SU-DHL-6 (cell line): ENCODE measurements at regions not wholly inside any gene's neighbourhood (a gene's known extent, or its start where the extent isn't known, plus 50 kb on each side); places are given as distances from the start of the nearest gene placed in this dataset.

ENCODE experiments used
- H2AFZ ChIP-seq: fragments of 200-600 bp; sonication (generic); 2 replicates; pipeline ENCODE4 v1.6.1; 2014; ENCODE audit warnings: low read depth, mild to moderate bottlenecking, moderate library complexity, mixed read lengths, antibody characterized with exemption, low read length; ENCODE audit not compliant: severe bottlenecking
- H3F3A ChIP-seq: fragments of 200-600 bp; shearing (Covaris generic); 2 replicates; pipeline ENCODE4 v1.6.0; 2016; ENCODE audit warnings: antibody characterized with exemption, mild to moderate bottlenecking; ENCODE audit not compliant: insufficient read depth
- H3K27ac ChIP-seq: fragments of 200-600 bp; sonication (generic); 2 replicates; pipeline ENCODE4 v1.5.1; 2016; ENCODE audit warnings: low read depth, mild to moderate bottlenecking, low read length, moderate library complexity, mixed read lengths
- H3K27me3 ChIP-seq: fragments of 200-600 bp; sonication (generic), shearing (Covaris generic); 2 replicates; pipeline ENCODE4 v1.6.0; 2014; ENCODE audit warnings: mild to moderate bottlenecking, low read length
- H3K36me3 ChIP-seq: fragments of 200-600 bp; sonication (generic); 2 replicates; pipeline ENCODE4 v1.6.1; 2014; ENCODE audit warnings: mild to moderate bottlenecking, low read length, mixed read lengths
- H3K4me2 ChIP-seq: fragments of 300-600, 200-600 bp; shearing (Covaris generic), sonication (generic); 2 replicates; pipeline ENCODE4 v1.6.0; 2014; ENCODE audit warnings: low read length, low read depth, mild to moderate bottlenecking; ENCODE audit not compliant: poor library complexity, severe bottlenecking
- H3K4me3 ChIP-seq: fragments of 200-600 bp; sonication (generic); 2 replicates; pipeline ENCODE4 v1.5.1; 2014; ENCODE audit warnings: antibody characterized with exemption, low read length, mild to moderate bottlenecking, mixed read lengths; ENCODE audit not compliant: insufficient read depth, poor library complexity, severe bottlenecking
- H3K79me2 ChIP-seq: fragments of 200-600 bp; sonication (generic); 2 replicates; pipeline ENCODE4 v1.6.1; 2014; ENCODE audit warnings: mild to moderate bottlenecking, low read length, moderate library complexity; ENCODE audit not compliant: insufficient read depth
- H3K9ac ChIP-seq: fragments of 200-600 bp; sonication (generic); 2 replicates; pipeline ENCODE4 v1.7.0; 2014; ENCODE audit warnings: mild to moderate bottlenecking, low read length
- H3K9me2 ChIP-seq: fragments of 200-600 bp; sonication (generic); replicated peaks from 2 replicates; pipeline ENCODE4 v1.6.1; 2014; ENCODE audit warnings: low read length; ENCODE audit not compliant: insufficient read depth
- H3K9me3 ChIP-seq: fragments of 200-600 bp; sonication (generic); 2 replicates; pipeline ENCODE4 v1.6.1; 2014; ENCODE audit warnings: low read length, mixed read lengths; ENCODE audit not compliant: insufficient read depth
- H4K20me1 ChIP-seq: fragments of 200-600 bp; sonication (generic); 2 replicates; pipeline ENCODE4 v1.6.1; 2014; ENCODE audit warnings: low read depth, mild to moderate bottlenecking, antibody characterized with exemption, low read length, moderate library complexity, mixed read lengths
- EZH2phosphoT487 ChIP-seq: fragments of 200-600 bp; sonication (generic), shearing (Covaris generic); conservative IDR thresholded peaks from 2 replicates; pipeline ENCODE4 v1.6.1; 2018; ENCODE audit warnings: mild to moderate bottlenecking, antibody characterized with exemption, low read length, moderate library complexity, mixed read lengths
- TF ChIP-seq, protein P1 (sequence below): fragments of 200-600 bp; sonication (generic); IDR thresholded peaks from one replicate; pipeline ENCODE4 v1.5.1; 2017; ENCODE audit warnings: antibody characterized with exemption, mild to moderate bottlenecking, low read length, moderate library complexity; ENCODE audit not compliant: insufficient read depth, poor library complexity, severe bottlenecking

DNA sequence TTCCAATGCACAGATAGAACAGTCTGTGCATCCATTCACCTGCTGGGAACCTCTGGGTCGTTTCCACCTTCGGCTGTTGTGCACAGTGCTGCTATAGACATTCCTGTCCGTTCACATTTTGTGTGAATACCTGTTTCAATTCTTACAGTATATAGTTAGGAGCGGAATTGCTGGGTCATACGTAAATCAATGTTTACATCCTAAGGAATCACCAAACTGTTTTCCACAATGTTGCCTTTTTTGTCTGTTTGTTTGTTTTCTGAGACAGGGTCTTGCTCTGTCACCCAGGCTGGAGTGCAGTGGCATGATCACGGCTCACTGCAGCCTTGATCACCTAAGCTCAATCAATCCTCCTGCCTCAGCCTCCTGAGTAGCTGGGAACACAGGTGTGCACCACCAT is 158.3 kb downstream of the CRYBB2 start:
- H4K20me1 ChIP-seq: no peaks in the 10 kb centered on the region
- no peaks in the 10 kb centered on the region for H3K79me2 ChIP-seq
- no peak overlapping the region for H3K27ac ChIP-seq
- H2AFZ ChIP-seq: no peak overlapping the region
- no peaks in the 10 kb centered on the region for H3F3A ChIP-seq
- no peak overlapping the region for H3K4me3 ChIP-seq
- no peaks in the 10 kb centered on the region for H3K9me3 ChIP-seq
- no peak overlapping the region for H3K9ac ChIP-seq
- TF ChIP-seq EZH2phosphoT487: no peak
- TF ChIP-seq, protein P1, sequence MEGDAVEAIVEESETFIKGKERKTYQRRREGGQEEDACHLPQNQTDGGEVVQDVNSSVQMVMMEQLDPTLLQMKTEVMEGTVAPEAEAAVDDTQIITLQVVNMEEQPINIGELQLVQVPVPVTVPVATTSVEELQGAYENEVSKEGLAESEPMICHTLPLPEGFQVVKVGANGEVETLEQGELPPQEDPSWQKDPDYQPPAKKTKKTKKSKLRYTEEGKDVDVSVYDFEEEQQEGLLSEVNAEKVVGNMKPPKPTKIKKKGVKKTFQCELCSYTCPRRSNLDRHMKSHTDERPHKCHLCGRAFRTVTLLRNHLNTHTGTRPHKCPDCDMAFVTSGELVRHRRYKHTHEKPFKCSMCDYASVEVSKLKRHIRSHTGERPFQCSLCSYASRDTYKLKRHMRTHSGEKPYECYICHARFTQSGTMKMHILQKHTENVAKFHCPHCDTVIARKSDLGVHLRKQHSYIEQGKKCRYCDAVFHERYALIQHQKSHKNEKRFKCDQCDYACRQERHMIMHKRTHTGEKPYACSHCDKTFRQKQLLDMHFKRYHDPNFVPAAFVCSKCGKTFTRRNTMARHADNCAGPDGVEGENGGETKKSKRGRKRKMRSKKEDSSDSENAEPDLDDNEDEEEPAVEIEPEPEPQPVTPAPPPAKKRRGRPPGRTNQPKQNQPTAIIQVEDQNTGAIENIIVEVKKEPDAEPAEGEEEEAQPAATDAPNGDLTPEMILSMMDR: no peak
- H3K36me3 ChIP-seq: no peaks in the 10 kb centered on the region
- no peaks in the 10 kb centered on the region for H3K27me3 ChIP-seq
- H3K9me2 ChIP-seq: no peaks in the 10 kb centered on the region
- no peak overlapping the region for H3K4me2 ChIP-seq

DNA sequence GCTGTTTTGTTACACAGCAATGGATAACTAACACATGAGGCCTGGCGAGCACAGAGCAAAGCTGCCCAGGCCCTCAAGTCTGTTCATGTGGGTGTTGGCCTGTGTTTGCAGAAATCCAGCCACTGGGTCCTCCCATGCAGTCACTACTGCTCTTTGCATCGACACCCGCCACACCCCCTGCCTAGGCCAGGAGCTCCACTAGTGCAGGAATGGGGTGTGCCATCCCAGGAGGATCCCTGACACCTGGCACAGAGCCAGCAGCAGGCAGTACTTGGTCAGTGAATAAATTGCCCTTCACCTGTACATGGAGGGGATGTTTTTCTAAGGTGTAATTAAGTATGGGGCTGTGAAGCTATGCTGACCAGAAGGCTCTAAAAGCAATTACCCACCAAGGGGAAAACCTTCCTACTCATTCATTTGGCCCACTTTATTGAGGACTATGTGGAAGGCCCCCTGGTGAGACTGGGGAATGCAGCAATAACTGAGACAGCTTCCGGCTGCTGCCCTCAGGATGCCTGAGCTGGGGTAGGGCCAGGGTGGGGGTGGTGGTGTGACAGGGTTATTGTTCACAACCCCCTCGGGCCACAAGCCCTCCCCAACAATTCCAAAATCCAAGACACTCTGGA is 160.8 kb downstream of the CRYBB2 start:
- Histone ChIP-seq H3K9me3 (no peaks in the 10 kb centered on the region), H3K4me3 (no peak overlapping the region), H3K9me2 (no peaks in the 10 kb centered on the region), H2AFZ (no peak overlapping the region), H3K27me3 (no peaks in the 10 kb centered on the region), H3K9ac (no peak overlapping the region), H4K20me1 (no peaks in the 10 kb centered on the region), H3F3A (no peaks in the 10 kb centered on the region), H3K79me2 (no peaks in the 10 kb centered on the region), H3K27ac (no peak overlapping the region), H3K4me2 (no peak overlapping the region), H3K36me3 (no peaks in the 10 kb centered on the region)
- TF ChIP-seq, protein P1: no peak
- TF ChIP-seq EZH2phosphoT487: no peak

DNA sequence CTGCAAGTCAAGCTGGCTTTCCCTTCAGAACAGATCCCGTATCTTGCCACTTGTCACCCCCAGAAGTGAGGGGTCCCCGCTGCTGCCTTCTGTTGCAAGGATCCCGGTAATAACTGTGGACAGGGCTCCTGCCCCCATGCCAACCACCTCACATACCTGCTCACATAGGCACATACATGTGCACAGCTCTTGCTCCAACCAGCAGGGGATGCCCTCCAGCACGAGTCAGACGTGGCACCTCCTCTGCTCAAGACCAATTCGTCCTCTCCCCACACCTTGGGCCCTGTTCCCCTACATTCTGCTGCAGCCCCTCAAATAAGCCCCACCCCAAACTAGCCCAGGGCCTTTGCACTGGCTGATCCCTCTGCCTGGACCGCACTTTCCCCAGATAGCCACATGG is 163.3 kb downstream of the CRYBB2 start:
- Histone ChIP-seq H3K9ac (no peak overlapping the region), H3F3A (no peaks in the 10 kb centered on the region), H3K9me2 (no peaks in the 10 kb centered on the region), H2AFZ (no peak overlapping the region), H3K4me2 (no peak overlapping the region), H3K36me3 (no peaks in the 10 kb centered on the region), H3K27ac (no peak overlapping the region), H3K9me3 (no peaks in the 10 kb centered on the region), H4K20me1 (no peaks in the 10 kb centered on the region; the same call in 1 of the 2 replicates), H3K79me2 (no peaks in the 10 kb centered on the region), H3K27me3 (no peaks in the 10 kb centered on the region), H3K4me3 (no peak overlapping the region)
- no peak for TF ChIP-seq EZH2phosphoT487
- TF ChIP-seq, protein P1: no peak
